H4 (cell line): ENCODE measurements at regions not wholly inside any gene's neighbourhood (a gene's known extent, or its start where the extent isn't known, plus 50 kb on each side); places are given as distances from the start of the nearest gene placed in this dataset.
A peak's percentile ranks its signal among the peaks of the same experiment; 100 is the strongest.
"Not testable (repeated sequence)": the region's sequence is repeated elsewhere in the genome, so short reads cannot be mapped to it uniquely, and the experiment has no call there.

Experiments used
- DNase-seq: peaks from one replicate; pipeline ENCODE4 v3.0.0-alpha.2; 2015; ENCODE audit warnings: low spot score

GRCh38 chr2:59276917-59277316 is 1035.8 kb upstream of the FANCL start:
- no peak for DNase-seq

GRCh38 chr2:59276033-59276432 is 1034.9 kb upstream of the FANCL start:
- no peak for DNase-seq

- no peak for DNase-seq
These were observed 1025.3 kb upstream of the FANCL start for GRCh38 chr2:59266453-59266852.

GRCh38 chr2:59259913-59260312 is 1018.8 kb upstream of the FANCL start:
- DNase-seq, result no peak

GRCh38 chr2:59256290-59256689 is 1015.2 kb upstream of the FANCL start:
- DNase-seq, result no peak

- DNase-seq, result no peak
These were observed 1013.2 kb upstream of the FANCL start for GRCh38 chr2:59254279-59254678.

- peak; percentile 16 for DNase-seq
These were observed 1009.2 kb upstream of the FANCL start for GRCh38 chr2:59250307-59250677.

- DNase-seq, result no peak
These were observed 1008.5 kb upstream of the FANCL start for GRCh38 chr2:59249441-59250306.

GRCh38 chr2:59239146-59239545 is 998.0 kb upstream of the FANCL start:
- no peak for DNase-seq

GRCh38 chr2:59237311-59237710 is 996.2 kb upstream of the FANCL start:
- peak; percentile 8 for DNase-seq

- peak; percentile 83 for DNase-seq
These were observed 995.6 kb upstream of the FANCL start for GRCh38 chr2:59236723-59237122.

- DNase-seq, result no peak
These were observed 992.8 kb upstream of the FANCL start for GRCh38 chr2:59233920-59234319.

GRCh38 chr2:59233448-59233847 is 992.3 kb upstream of the FANCL start:
- DNase-seq, result no peak

GRCh38 chr2:59232394-59233165 is 991.5 kb upstream of the FANCL start:
- no peak for DNase-seq

GRCh38 chr2:59226362-59226761 is 985.2 kb upstream of the FANCL start:
- not testable (repeated sequence) for DNase-seq

GRCh38 chr2:59223742-59224141 is 982.6 kb upstream of the FANCL start:
- DNase-seq, result no peak

- DNase-seq, result no peak
These were observed 976.2 kb upstream of the FANCL start for GRCh38 chr2:59217360-59217759.

- DNase-seq, result no peak
These were observed 965.2 kb upstream of the FANCL start for GRCh38 chr2:59206361-59206760.

GRCh38 chr2:59204040-59204439 is 962.9 kb upstream of the FANCL start:
- DNase-seq, result no peak

GRCh38 chr2:59196491-59196890 is 955.4 kb upstream of the FANCL start:
- peak; percentile 48 for DNase-seq

GRCh38 chr2:59195851-59196250 is 954.7 kb upstream of the FANCL start:
- DNase-seq, result peak; percentile 50

GRCh38 chr2:59191781-59192180 is 950.7 kb upstream of the FANCL start:
- no peak for DNase-seq

GRCh38 chr2:59190518-59190917 is 949.4 kb upstream of the FANCL start:
- no peak for DNase-seq
